Dedifferentiated amniotic fluid mesenchymal stem cell (primary cell): ENCODE measurements at regions not wholly inside any gene's neighbourhood (a gene's known extent, or its start where the extent isn't known, plus 50 kb on each side); places are given as distances from the start of the nearest gene placed in this dataset.

Experiments
- DNase-seq: peaks from one replicate; pipeline ENCODE4 v3.0.0-alpha.2; 2016; ENCODE audit errors: extremely low spot score

- no peak for DNase-seq
Observed at GRCh38 chr2:214674278-214674677, 135.2 kb downstream of the BARD1 start.

- no peak for DNase-seq
Observed at GRCh38 chr2:214671319-214671885, 138.1 kb downstream of the BARD1 start.

- no peak for DNase-seq
Observed at GRCh38 chr2:214652473-214652872, 157.0 kb downstream of the BARD1 start.

- DNase-seq: no peak
Observed at GRCh38 chr2:214651451-214651850, 158.0 kb downstream of the BARD1 start.

- DNase-seq: peak; percentile 55
Observed at GRCh38 chr2:214649440-214650205, 159.9 kb downstream of the BARD1 start.

GRCh38 chr2:214648520-214648919 lies 161.0 kb downstream of the BARD1 start:
- DNase-seq: no peak

- no peak for DNase-seq
Observed at GRCh38 chr2:214631406-214631805, 178.1 kb downstream of the BARD1 start.

- no peak for DNase-seq
Observed at GRCh38 chr2:214630402-214631045, 179.0 kb downstream of the BARD1 start.

- DNase-seq: no peak
Observed at GRCh38 chr2:214629875-214630274, 179.6 kb downstream of the BARD1 start.
